GM23248 (cell line): ENCODE measurements at regions not wholly inside any gene's neighbourhood (a gene's known extent, or its start where the extent isn't known, plus 50 kb on each side); places are given as distances from the start of the nearest gene placed in this dataset.

Source experiments
- EZH2 ChIP-seq: fragments of 200-600 bp; sonication (generic); IDR thresholded peaks from 2 replicates; pipeline ENCODE4 v1.6.1; 2018; ENCODE audit warnings: antibody characterized with exemption, mild to moderate bottlenecking; ENCODE audit not compliant: insufficient read depth, poor library complexity, severe bottlenecking
- EZH2phosphoT487 ChIP-seq: fragments of 200-600 bp; sonication (generic); IDR thresholded peaks from 2 replicates; pipeline ENCODE4 v1.6.1; 2018; ENCODE audit warnings: antibody characterized with exemption, moderate library complexity, mild to moderate bottlenecking, low read depth; ENCODE audit not compliant: insufficient read depth

DNA sequence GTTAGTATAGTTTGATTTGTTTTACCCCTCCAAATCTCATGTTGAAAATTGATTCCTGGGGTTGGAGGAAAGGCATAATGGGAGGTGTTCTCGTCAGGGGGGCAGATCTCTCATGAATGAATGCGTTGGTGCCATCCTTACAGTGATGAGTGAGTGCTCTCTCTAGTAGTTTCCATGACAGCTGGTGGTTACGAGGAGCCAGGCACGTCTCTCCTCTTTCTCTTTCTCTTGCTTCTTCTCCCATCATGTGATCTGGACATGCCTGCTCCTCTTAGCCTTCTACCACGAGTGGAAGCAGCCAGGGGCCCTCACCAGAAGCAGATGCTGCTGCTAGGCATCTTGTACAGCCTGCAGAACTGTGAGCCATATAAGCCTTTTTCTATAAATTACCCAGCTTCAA, 454.1 kb downstream of the EFNA5 start:
- TF ChIP-seq EZH2 (no peak), EZH2phosphoT487 (no peak)
